GM15510 (cell line): ENCODE measurements at regions not wholly inside any gene's neighbourhood (a gene's known extent, or its start where the extent isn't known, plus 50 kb on each side); places are given as distances from the start of the nearest gene placed in this dataset.

Experiments
- POLR2A ChIP-seq: IDR thresholded peaks from 3 replicates; pipeline ENCODE4 v1.6.1; 2011; ENCODE audit warnings: borderline replicate concordance; ENCODE audit not compliant: insufficient read length; ENCODE audit errors: extremely low read depth

GRCh38 chr10:62637249-62638061 lies 167.1 kb upstream of the ADO start:
- TF ChIP-seq POLR2A, result no peak

GRCh38 chr10:62638062-62638477 lies 166.4 kb upstream of the ADO start:
- TF ChIP-seq POLR2A, result no peak

- no peak for TF ChIP-seq POLR2A
Observed at GRCh38 chr10:62639144-62639543, 165.4 kb upstream of the ADO start.

- no peak for TF ChIP-seq POLR2A
Observed at GRCh38 chr10:62640411-62640810, 164.1 kb upstream of the ADO start.

DNA sequence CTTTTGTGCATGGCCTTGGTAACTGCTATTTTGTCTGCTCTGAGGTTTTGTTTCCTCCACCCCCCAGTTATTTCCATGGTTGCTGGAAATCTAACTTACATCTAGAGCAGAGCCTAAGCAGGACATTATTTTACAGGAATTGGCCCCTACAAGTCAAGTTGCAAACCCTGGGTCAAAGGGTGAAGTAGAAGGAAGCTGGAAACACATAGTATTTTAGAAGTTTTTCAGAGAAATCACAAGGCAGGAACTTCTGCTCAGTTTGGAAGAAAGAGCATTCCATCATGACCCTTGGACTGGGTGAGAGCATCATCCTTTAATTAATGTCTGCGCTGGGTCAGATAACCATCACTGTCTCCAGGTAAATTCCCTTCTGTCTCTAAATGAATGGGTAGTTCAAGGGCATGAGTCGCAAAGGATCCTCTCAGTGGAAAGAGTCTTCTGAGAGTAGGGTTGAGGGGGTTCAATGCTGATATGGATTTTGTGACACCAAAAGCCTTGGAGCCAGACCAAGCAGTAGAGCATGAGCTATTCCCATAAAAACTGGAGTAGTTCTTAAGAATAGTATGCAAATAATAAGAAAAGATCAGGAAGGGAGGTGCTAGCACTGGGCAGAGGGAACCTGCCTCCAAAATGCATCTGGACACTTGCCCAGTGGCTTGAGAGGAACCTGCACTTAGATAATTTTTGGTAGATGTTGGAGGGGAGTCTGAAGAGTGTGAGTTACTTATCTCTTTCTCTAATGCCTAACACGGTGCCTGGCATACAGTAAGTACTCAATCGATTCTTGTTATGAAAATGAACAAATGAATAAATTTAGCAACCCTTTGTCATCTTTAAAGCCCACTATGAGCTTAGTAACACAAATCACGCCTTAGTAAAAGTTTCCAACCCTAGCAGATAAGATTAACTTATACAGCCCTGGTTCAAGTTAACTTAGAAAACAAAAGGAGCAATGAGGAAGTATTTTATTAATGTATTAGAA lies 160.6 kb upstream of the ADO start:
- TF ChIP-seq POLR2A, result no peak

DNA sequence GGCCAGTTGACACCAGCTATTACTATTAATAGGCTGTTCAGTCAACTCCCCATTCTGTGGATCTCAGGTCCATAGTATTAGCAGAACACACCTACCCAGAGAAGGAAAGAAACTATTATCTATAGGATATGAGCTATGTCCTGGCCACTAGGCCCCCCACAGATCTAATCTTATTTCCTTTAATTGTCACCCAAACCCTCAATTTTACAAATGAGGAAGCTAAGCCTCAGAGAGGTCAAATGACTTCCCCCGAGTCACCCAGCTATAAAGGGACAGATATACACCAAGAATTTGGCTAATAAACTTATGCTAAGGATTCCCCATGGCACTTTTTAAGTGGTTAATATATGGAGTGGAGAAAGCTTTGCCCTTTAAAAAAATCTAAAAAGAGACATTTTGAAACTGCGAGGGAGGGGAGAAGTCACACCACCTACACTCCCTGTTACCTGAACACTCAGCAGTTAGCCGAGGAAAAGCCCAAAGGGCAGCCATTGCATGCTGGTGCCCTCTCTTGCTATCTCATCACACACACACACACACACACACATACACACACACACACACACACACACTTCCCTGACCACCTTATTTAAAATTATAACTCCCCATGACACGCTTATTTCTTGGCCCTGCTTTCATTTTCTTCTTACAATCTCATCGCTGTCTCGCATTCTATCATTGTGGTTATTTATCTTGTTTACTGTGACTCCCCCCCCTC lies 157.0 kb upstream of the ADO start:
- no peak for TF ChIP-seq POLR2A

GRCh38 chr10:62648921-62649320 lies 155.6 kb upstream of the ADO start:
- TF ChIP-seq POLR2A, result no peak

DNA sequence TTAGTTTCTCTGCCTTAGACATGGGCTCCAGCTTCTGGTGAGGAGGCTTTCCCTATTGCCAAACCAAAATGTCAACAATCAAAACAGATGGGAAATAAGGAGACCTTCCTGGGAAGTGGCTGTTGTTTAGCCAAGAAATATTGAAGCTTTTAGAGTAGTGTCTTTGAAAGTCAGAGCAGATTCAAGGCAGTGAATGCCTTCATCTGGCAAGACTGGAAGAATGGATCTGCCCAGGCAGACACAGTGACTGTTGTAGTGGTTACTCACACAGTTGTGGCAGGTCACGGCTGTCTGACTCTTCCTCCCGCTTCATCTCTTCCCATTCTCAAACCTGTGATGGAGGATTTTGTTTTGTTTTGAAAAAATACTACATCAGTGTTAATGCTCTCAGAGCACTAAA lies 154.1 kb upstream of the ADO start:
- no peak for TF ChIP-seq POLR2A

DNA sequence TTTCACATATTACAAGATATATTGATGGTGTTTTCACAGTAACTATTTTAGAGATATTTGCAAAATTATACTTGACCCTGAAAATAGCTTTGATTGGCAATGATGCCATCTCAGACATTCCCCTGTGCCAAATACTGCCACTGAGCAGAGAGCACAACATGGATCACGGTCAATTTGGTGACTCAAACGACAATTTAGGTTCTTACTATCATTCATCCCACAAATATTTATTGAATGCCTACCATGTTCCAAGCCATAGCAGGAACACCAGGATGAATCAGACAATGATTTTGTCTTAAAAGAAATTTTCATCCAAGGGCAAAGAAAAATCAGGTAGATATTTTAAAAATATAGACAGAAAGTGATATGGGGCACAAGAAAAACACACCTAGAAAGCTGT lies 153.2 kb upstream of the ADO start:
- TF ChIP-seq POLR2A, result no peak

DNA sequence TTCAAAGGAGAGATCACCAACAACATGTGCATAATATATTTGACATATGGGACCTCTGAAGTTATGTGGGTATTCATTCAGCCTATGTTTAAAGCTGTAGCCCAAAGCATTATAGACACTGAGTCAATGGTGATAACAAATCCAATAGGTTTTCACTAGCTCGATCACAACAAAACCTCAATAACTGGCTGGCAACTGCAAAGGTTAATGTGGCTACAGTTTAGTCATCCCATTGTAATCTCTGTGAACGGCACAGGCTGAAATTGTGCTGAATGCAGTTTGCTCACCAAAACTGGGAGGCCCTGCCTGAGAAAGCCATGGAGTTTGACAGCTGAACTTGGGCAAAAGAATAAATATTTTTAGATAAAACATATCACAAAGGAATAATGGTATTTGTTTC lies 152.4 kb upstream of the ADO start:
- no peak for TF ChIP-seq POLR2A

DNA sequence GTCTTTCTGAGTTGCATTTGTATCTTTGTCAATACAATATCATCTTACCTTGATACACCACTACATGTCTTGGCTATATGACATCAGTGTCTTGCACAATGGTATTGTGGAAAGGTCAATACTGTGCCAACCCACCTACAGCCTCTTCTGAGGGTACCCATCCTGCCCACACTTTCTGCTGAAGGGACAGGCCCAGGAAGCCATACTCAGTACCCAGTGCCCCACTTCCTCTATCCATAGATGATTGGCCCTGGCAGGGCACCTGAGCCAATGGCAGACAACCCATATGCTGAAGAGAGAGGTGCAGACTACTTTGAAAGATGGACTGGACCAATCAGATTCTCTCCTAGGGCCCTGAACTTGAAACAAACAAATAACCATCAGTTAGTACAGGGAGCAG lies 152.0 kb upstream of the ADO start:
- TF ChIP-seq POLR2A, result no peak

DNA sequence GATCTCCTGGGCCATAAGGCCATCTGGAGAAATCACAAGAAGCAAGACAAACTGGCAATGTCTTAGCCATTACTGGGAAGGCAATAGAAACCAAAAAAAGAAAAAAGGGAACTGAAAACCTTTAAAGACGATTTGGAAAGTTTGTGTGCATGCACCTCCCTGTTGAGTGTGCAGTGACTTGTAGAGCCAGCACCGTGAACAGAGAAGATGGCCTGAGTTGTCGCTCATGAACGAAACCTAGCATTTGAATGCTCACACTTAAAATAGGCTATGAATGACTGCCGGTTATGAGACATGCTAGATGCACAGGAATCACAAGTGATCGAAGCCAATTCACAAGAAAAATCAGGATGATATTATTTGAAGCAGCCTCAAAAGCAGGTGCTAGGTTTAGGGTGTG lies 151.3 kb upstream of the ADO start:
- TF ChIP-seq POLR2A, result no peak

DNA sequence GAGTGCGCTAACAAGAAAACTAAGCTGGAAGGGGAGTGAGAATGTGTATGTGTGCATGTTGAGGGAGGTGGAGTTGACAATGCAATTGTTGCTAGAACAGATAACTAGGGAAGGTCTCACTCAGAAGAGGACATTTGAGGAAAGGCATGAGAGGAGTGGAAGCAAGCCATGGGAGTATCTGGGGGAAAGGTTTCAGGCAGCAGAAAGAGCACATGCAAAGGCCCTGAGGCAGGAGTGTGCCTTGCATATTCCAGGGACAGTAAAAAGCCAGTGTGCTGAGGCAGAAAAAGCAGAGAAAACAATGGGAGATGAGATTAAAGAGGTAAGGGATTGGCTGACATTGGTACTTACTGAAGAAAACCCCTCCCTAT lies 149.6 kb upstream of the ADO start:
- no peak for TF ChIP-seq POLR2A

DNA sequence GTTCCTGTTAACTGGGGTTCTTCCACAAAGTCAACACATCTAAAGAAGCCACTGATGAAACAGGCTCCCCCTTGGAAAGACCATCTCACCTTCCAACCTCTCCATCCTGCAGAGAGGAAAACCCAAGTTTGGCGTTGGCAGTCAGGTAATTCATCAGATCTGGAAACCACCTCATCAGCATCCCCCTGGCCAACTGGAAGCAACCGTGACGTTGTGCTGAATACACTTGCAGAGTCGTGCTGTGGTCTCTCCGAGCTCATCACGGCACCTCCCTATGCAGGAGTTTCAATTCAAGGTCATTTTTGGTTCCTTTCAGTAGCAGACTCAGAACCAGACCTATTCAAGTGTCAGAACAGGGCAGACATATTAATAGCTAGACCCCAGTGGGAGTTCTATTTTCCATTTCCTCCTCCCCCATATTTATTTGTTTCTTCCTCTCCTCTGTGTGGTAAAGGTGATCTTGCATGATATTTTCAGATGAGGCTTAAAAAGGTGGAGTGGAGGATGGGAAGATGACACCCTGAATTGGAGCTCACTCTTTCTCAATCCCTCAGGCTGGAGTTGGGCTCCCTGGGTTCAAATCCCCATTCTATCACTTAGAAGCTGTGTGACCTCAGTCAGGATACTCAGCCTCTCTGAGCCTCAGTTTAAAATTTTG lies 149.1 kb upstream of the ADO start:
- TF ChIP-seq POLR2A, result peak; percentile 32
